HuH-7 (cell line): ENCODE measurements at regions not wholly inside any gene's neighbourhood (a gene's known extent, or its start where the extent isn't known, plus 50 kb on each side); places are given as distances from the start of the nearest gene placed in this dataset.

Source experiments
- DNase-seq: peaks from one replicate; pipeline ENCODE4 v3.0.0; 2011; ENCODE audit warnings: low spot score

- DNase-seq, result no peak
Measured at GRCh38 chr19:28471731-28472510, 741.0 kb downstream of the UQCRFS1 start.

DNA sequence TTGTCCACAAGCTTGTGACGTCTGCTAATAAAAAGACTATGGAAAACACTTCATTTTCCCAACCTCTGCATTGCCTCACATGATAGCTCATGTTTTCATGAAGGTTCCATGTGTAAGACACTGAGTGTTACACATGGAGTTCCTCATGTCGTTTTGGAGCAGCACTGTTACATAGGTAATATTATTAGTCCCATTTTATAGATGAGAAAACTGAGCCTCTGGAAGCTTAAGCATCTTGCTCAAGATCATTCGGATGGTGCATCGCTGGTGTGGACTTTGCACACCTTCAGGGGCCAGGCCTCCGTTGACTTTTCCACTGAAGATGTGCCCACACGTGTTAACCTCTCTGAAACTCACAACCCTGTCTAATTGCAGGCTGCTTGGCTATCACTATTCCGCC is 743.4 kb downstream of the UQCRFS1 start:
- DNase-seq, result no peak

DNA sequence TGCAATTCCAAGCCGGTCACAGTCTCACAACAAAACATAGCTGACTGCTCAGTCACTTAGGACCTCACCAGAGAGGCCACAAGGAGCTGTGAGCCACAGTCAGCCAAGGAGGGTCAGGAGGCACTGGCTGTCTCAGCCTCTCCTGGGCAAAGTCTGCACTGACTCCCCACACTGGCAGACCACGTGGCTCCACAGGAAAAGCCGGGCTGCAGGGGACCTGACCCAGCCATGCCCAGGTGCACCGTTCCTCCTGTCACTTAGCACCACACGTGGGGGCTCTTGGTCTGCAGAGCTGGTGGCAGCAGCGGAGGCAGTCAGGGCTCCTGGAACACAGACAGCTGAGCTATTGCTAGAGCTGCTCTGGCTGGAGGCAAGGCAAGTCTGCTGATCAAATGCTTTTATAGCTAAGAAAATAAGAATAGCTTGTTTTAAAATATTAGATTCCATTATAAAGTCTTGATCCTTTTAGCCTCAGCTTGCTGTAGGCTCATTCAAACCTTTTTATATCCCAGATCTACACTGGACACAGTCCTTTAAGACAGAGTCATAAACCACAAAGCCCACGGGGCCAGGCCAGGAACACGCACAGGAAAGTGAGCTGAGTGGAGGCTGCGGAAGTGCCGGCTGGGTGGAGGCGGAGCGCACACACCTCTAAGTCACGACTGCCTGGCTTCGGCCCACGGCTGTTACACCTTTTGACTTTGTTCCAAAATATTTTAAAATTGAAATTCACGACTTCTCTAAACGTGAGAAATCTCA is 744.1 kb downstream of the UQCRFS1 start:
- no peak for DNase-seq

DNA sequence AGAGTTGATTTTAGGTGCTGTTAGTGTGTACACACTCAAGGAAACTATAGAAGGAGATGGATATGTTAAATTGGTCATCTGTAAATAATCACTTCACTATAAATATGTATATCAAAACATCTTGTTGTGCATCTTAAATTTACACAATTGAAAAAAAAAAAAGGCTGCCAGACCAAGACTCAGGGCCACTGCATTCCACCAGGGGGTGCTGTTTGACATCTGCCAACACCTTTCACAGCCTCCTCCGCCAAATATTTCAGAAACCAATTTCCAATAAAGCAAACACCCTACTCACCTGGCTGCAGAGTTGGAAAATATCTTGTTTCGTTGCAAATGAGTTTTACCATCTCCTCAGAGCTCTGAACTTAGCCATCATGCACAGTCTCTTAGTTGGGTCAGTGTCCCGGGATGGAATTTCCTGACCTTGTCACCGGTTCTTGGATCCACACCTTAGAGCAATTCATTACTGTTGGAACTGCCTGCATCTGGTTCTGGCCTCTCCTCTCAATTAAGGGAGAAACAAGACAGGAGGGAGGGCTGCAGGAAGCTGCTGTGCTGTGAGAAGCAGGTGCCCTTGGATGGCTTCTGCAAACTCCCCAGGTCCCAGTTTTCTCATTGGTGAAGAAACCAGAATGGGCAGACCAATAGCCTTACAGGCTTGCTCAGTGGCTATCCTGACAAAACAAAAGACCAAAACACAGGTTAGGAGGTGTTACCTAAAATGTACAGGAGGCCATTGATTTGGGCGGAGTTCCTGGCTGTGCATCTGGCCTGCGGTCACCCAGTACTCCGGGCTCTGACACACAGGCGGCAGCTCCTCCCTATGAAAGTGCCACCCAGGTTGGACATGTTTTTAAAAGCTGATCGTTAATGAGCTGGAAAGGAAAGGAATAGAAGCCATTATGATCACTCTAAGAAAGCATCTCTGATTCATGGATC is 746.6 kb downstream of the UQCRFS1 start:
- DNase-seq, result peak; percentile 28

DNA sequence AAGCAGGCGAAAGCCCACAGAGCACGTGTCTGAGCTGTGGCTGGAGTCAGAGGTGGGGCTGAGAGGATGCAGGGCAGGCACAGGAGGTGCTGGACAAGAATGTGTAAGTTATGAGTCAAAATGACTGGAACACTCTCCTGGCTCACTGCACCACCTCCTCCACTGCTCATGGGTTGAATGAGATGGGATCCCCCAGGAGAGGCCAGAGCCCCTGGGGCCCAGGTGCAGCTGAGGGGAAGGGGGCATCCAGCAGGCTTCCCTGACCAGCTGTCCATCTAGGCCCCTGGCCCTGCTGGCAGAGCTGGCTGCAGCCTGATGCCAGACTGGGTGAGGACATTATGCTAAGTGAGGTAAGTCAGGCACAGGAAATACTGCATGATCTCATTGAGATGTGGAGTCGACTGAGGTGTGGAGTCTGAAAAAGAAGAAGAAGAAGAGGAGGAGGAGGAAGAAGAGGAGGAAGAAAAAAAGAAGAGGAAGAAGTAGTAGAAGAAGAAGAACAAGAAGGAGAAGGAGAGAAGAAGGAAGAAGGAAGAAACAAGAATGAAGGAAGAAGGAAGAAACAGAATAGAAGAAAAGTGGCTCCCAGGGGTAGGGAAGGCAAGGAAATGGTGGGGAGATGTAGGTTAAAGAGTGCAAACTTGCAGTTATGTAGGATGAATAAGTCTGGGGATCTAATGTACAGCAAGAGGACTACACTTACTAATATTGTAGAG is 747.4 kb downstream of the UQCRFS1 start:
- no peak for DNase-seq

DNA sequence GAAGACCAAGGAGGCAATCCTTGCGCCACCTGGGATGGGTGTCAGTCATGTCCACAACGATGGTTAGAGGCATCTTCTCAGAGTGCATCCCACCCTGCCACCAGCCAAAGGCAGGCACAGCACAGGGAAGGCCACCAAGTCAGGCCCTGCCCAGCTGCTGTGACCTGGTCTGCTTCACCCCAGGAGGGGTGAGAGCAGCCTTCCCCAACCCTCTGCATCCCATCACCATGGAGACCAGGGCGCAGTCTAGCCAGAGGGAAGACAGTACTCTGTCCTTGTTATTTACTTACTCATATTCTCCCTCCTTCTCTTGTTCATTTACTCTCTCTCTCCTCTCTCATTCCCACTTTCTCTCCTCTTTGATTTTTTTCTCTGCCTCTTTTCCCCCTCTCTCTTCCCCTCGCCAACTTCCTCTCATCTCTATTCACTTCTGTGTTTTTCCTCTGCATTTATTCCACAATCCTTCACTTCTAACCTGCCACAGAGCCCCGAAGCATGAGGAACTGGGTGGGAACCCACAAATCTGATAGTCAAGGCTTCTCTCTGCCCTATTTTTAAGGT is 749.4 kb downstream of the UQCRFS1 start:
- DNase-seq, result no peak

- DNase-seq, result no peak
Measured at GRCh38 chr19:28457620-28458019, 755.3 kb downstream of the UQCRFS1 start.

- no peak for DNase-seq
Measured at GRCh38 chr19:28456708-28457320, 756.1 kb downstream of the UQCRFS1 start.

GRCh38 chr19:28456252-28456651 is 756.7 kb downstream of the UQCRFS1 start:
- no peak for DNase-seq

- no peak for DNase-seq
Measured at GRCh38 chr19:28454083-28454482, 758.9 kb downstream of the UQCRFS1 start.

- no peak for DNase-seq
Measured at GRCh38 chr19:28453420-28453819, 759.5 kb downstream of the UQCRFS1 start.

DNA sequence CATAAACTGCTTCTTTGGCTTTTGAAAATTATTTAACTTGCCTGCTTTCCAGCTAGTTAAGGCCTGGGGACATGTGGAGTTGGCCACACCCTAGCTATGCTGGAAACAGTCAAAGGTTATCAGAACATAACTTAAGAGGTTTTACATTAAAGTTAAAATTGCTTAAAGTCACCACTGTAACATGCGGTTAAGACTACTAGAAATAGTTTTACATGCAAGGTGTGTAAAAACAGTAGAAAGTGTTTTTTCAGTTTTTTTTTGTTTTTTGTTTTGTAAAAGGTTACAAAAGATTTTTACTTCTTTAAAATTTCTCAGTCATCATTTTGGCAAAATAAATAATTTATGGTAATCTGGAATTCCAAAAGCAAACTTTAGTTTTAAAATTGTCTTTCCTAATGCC is 763.1 kb downstream of the UQCRFS1 start:
- DNase-seq, result no peak

DNA sequence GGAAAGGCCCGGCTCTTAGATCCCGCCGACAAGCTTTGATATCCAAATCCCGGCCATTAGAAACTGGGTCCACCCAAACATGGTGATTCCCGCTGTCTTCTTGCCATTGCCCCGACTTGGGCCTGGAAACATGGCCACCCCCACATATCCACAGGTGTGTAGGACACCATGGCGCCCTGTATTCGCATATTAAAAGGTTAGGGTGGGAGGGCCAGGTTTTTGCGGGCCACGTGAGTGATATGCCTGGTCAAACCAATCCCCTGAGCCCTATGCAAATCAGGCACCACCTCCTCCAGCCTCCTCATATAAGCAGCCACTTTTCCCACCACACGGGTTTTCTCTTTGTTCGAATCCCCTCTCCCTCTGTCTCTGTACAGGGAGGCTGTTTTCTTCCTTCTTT is 766.4 kb downstream of the UQCRFS1 start:
- no peak for DNase-seq

DNA sequence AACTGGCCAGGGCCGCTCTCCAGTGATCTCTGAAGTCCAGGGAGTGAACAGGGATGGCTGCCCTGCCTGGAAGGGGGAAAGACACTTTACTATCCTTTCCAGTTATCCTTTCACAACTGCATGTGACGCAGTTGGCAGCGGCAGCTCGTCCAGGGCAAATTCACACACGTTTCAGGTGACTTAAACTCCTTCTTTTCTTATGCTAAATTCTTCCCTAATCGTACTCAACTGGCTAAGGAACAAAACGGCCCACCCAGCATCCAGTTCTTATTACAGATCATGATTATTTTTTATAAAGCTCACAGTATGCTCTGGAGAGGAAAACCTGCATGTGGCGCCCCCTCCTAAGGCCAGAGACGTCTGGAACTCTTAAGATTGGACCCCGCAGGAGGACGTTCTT is 767.1 kb downstream of the UQCRFS1 start:
- DNase-seq, result no peak

- no peak for DNase-seq
Measured at GRCh38 chr19:28444362-28444761, 768.6 kb downstream of the UQCRFS1 start.

DNA sequence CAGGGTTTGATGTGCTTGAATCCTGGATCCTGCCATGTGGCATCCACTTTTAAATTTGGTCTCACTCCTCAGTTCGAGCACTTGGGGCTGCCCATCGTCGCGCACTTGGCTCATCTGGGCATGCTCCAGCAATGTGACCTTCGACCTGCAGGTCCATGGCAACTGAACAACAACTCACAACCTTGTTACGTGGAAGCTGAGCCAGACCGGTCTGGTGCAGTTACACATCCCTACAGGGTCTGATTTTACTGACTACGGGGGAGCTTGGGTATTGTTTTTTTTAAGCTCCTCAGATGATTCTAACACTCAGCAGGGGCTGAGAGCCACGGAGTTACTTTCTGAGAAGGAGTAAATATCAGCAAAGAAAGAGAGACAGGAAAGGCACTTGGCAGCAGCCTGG is 769.6 kb downstream of the UQCRFS1 start:
- DNase-seq, result no peak

GRCh38 chr19:28437390-28438346 is 775.3 kb downstream of the UQCRFS1 start:
- DNase-seq, result no peak

- no peak for DNase-seq
Measured at GRCh38 chr19:28436320-28436719, 776.6 kb downstream of the UQCRFS1 start.

DNA sequence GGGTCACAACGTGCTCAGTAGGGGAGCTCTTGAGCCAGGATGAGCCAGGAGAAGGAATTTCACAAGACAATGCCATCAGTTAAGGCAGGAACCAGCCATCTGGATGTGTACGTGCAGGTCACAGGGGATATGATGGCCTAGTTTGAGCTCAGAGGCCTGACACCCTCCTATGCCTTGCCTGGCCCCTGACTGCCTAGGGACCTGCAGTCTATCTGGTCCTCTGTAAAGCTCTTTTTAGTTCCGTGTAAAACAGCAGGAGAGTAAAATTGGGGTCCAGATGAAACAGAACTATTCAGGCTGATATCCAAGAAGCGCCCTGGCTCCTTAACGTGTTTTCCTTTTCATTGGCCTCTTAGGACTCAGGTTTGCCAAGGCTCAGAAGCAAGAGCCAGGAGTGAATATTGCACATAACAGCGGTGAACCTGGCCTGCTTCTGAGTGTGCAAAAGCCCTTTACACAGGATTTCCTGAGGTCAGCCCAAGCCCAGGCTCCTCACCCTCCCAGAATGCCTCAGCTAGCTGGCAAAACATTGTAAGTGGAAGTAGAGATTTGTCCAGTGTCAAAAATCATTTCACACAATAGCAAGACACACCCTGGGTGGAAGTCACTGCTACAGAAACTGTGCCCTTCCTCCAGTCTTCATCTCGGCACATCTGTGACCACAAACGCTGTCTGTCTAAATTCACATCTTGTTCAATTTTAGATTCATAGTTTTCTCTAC is 777.2 kb downstream of the UQCRFS1 start:
- DNase-seq, result no peak
